A549 (cell line): ENCODE measurements at regions not wholly inside any gene's neighbourhood (a gene's known extent, or its start where the extent isn't known, plus 50 kb on each side); places are given as distances from the start of the nearest gene placed in this dataset.

Experiments
- ATAC-seq, 2 experiments: fragments of 200-7000 bp in 1 of 2; fragments of >200 bp in 1 of 2; cut with Nextera tagmentation in 1 of 2; cut with Tn5 transposase in 1 of 2; 3 replicates each; pipeline versions ENCODE4 v1.8.0 to v1.9.1; 2018 to 2020; ENCODE audit warnings: mild to moderate bottlenecking in 1 of 2, moderate library complexity in 1 of 2
- CTCF ChIA-PET: fragments of 300-600 bp; sonication (Branson Sonifier 250); formaldehyde crosslinking; extraction: SDS; loops from one replicate; lab custom pipeline; 2021; ENCODE audit warnings: antibody characterized with exemption, inconsistent platforms; lab: Yijun Ruan, JAX
- POLR2A ChIA-PET: fragments of 350-600 bp; formaldehyde crosslinking; extraction: SDS; loops from one replicate; lab custom pipeline; 2021; ENCODE audit warnings: antibody characterized with exemption, inconsistent platforms; lab: Yijun Ruan, JAX
- DNase-seq, 2 experiments: peaks; one replicate each; pipeline versions ENCODE4 v3.0.0 to v3.0.0-alpha.2; 2011 to 2016; ENCODE audit warnings: low read depth in 1 of 2, low spot score in 1 of 2
- FAIRE-seq: peaks from 2 replicates; lab custom pipeline; 2011; peaks lifted over from hg19 to GRCh38; lab: Jason Lieb, UNC
- H3K27ac ChIP-seq, 2 experiments: fragments of >200 bp; sonication (Bioruptor Twin); formaldehyde crosslinking; 3 replicates each; pipeline ENCODE4 v1.5.1; 2016 to 2017
- H3K4me1 ChIP-seq: fragments of >200 bp; sonication (Bioruptor Twin); formaldehyde crosslinking; 3 replicates; pipeline ENCODE4 v1.6.1; 2016
- H3K4me2 ChIP-seq: fragments of >200 bp; sonication (Bioruptor Twin); formaldehyde crosslinking; 3 replicates; pipeline ENCODE4 v1.6.1; 2016
- H3K4me3 ChIP-seq: fragments of >200 bp; sonication (Bioruptor Twin); formaldehyde crosslinking; 3 replicates; pipeline ENCODE4 v1.5.1; 2016
- H3K9me3 ChIP-seq: fragments of >200 bp; sonication (Bioruptor Twin); formaldehyde crosslinking; 3 replicates; pipeline ENCODE4 v1.6.1; 2016
- ATOH8 ChIP-seq: fragments of 250-450 bp; sonication (Bioruptor Pico); IDR thresholded peaks from 2 replicates; pipeline ENCODE4 v1.5.0; 2020; ENCODE audit warnings: low read depth, mild to moderate bottlenecking, moderate library complexity
- BHLHE40 ChIP-seq: IDR thresholded peaks from 2 replicates; pipeline ENCODE4 v1.6.1; 2012; ENCODE audit warnings: low read depth, low read length, inconsistent platforms
- CBX8 ChIP-seq: fragments of 200-600 bp; sonication (generic); IDR thresholded peaks from 2 replicates; pipeline ENCODE4 v1.6.1; 2016
- CHD4 ChIP-seq: fragments of 200-600 bp; sonication (generic); IDR thresholded peaks from 2 replicates; pipeline ENCODE4 v1.6.1; 2016; ENCODE audit warnings: antibody characterized with exemption, mild to moderate bottlenecking, borderline replicate concordance
- EHMT2 ChIP-seq: fragments of 200-600 bp; sonication (generic); IDR thresholded peaks from 2 replicates; pipeline ENCODE4 v1.6.1; 2016; ENCODE audit warnings: antibody characterized with exemption, low read depth, mild to moderate bottlenecking, moderate library complexity
- FOSB ChIP-seq: fragments of 250-450 bp; sonication (Bioruptor Pico); IDR thresholded peaks from 2 replicates; pipeline ENCODE4 v1.5.0; 2020; ENCODE audit warnings: mild to moderate bottlenecking, moderate library complexity
- GATA3 ChIP-seq: IDR thresholded peaks from 2 replicates; pipeline ENCODE4 v1.6.1; 2012; ENCODE audit warnings: borderline replicate concordance
- JUNB ChIP-seq: fragments of >200 bp; sonication (Bioruptor Twin); formaldehyde crosslinking; IDR thresholded peaks from 2 replicates; pipeline ENCODE4 v1.6.1; 2016
- KDM1A ChIP-seq: fragments of 200-600 bp; sonication (generic); IDR thresholded peaks from 2 replicates; pipeline ENCODE4 v1.6.1; 2016; ENCODE audit warnings: low read depth, mild to moderate bottlenecking
- MAX ChIP-seq: IDR thresholded peaks from 2 replicates; pipeline ENCODE4 v1.6.1; 2012
- MAZ ChIP-seq: fragments of 150-350 bp; IDR thresholded peaks from 2 replicates; pipeline ENCODE4 v1.6.1; 2014; ENCODE audit warnings: antibody characterized with exemption, low read depth, low read length, borderline replicate concordance
- MYC ChIP-seq: IDR thresholded peaks from 2 replicates; pipeline ENCODE4 v1.6.1; 2012; ENCODE audit warnings: mild to moderate bottlenecking, inconsistent platforms, low read length, improper control_type of control experiment, borderline replicate concordance
- POLR2AphosphoS2 ChIP-seq: conservative IDR thresholded peaks from 2 replicates; pipeline ENCODE4 v1.6.1; 2012; ENCODE audit warnings: low read length, improper control_type of control experiment, inconsistent platforms
- RCOR1 ChIP-seq: fragments of 150-350 bp; IDR thresholded peaks from 2 replicates; pipeline ENCODE4 v1.6.1; 2014; ENCODE audit warnings: antibody characterized with exemption, low read length, low read depth
- SMC3 ChIP-seq: fragments of >200 bp; sonication (Bioruptor Twin); formaldehyde crosslinking; IDR thresholded peaks from 3 replicates; pipeline ENCODE4 v1.6.1; 2018; ENCODE audit warnings: inconsistent platforms
- ZFP36 ChIP-seq: fragments of 450-650 bp; IDR thresholded peaks from 2 replicates; pipeline ENCODE4 v1.6.1; 2014; ENCODE audit warnings: borderline replicate concordance; ENCODE audit not compliant: partially characterized antibody
- ZSCAN20 ChIP-seq: fragments of 250-450 bp; sonication (Bioruptor Pico); IDR thresholded peaks from 2 replicates; pipeline ENCODE4 v1.8.0; 2022; ENCODE audit warnings: mild to moderate bottlenecking, moderate library complexity
- WGBS: methylation state at CpG from one replicate; pipeline ENCODE4 v1.1.6; 2017; ENCODE audit errors: missing lambda C conversion rate; 5-methylcytosine and 5-hydroxymethylcytosine counted together
- TF ChIP-seq, protein P1 (sequence below): fragments of >200 bp; sonication (Bioruptor Twin); formaldehyde crosslinking; IDR thresholded peaks from 3 replicates; pipeline ENCODE4 v1.6.1; 2016
- TF ChIP-seq, protein P2 (sequence below): IDR thresholded peaks from 2 replicates; pipeline ENCODE4 v1.6.1; 2012
- TF ChIP-seq, protein P3 (sequence below): fragments of >200 bp; sonication (Bioruptor Twin); formaldehyde crosslinking; IDR thresholded peaks from 2 replicates; pipeline ENCODE4 v1.6.1; 2016

DNA sequence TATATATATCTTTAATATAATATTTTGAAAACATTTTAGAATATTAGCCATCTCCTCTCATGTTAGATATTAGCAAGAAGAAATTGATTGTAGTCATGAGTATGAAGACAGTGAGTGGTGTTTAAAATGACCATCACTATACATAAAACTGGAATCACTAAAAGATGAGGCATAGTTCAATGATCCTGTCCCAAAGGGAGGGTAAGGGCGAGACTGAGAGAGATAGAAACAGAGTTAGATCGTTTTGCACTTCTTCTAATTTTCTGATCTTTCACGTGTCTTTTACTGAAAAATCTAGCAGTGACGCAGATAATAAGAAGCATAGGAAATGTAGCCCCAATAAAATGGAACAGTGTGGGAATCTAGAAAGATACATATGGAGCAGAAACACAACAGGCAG lies 627.4 kb downstream of the SLC16A7 start:
- CTCF ChIA-PET: no interaction called here

GRCh38 chr12:60225216-60226000 lies 629.6 kb downstream of the SLC16A7 start:
- POLR2A ChIA-PET: no interaction called here
- FAIRE-seq: no peak
- no peak for DNase-seq
- H3K9me3 ChIP-seq: no peaks in the 10 kb centered on the region
- no peak overlapping the region for H3K4me2 ChIP-seq
- WGBS: 40% methylated on average over 11 of the region's 11 CpGs
- no peaks in the 10 kb centered on the region for H3K4me1 ChIP-seq
- no peak for TF ChIP-seq BHLHE40
- TF ChIP-seq MAX: no peak
- TF ChIP-seq POLR2AphosphoS2: no peak
- TF ChIP-seq ZFP36: no peak
- TF ChIP-seq FOSB (CRISPR knock-in tag): no peak
- TF ChIP-seq ATOH8 (CRISPR knock-in tag): no peak
- no peak for TF ChIP-seq ZSCAN20 (CRISPR knock-in tag)
- TF ChIP-seq KDM1A: no peak
- TF ChIP-seq RCOR1: no peak
- TF ChIP-seq JUNB: no peak
- no peak for TF ChIP-seq GATA3
- TF ChIP-seq SMC3: no peak
- no peak for TF ChIP-seq MAZ
- TF ChIP-seq, all 56 proteins: peak for 0
- CTCF ChIA-PET: no interaction called here
- no peak overlapping the region for H3K4me3 ChIP-seq
- H3K27ac ChIP-seq: no peak overlapping the region
- ATAC-seq: no peak

More for the DNA sequence above, 627.4 kb downstream of the SLC16A7 start:
- no peak overlapping the region for H3K4me2 ChIP-seq
- WGBS: 36% methylated on average over 4 of the region's 4 CpGs
- FAIRE-seq (no peak), ATAC-seq (no peak), DNase-seq (no peak)
- POLR2A ChIA-PET: no interaction called here
- no peak overlapping the region for H3K27ac ChIP-seq
- H3K4me1 ChIP-seq: no peaks in the 10 kb centered on the region
- H3K4me3 ChIP-seq: no peak overlapping the region
- no peak for TF ChIP-seq MAZ
- no peak for TF ChIP-seq CBX8
- TF ChIP-seq BHLHE40: no peak
- TF ChIP-seq, protein P1, sequence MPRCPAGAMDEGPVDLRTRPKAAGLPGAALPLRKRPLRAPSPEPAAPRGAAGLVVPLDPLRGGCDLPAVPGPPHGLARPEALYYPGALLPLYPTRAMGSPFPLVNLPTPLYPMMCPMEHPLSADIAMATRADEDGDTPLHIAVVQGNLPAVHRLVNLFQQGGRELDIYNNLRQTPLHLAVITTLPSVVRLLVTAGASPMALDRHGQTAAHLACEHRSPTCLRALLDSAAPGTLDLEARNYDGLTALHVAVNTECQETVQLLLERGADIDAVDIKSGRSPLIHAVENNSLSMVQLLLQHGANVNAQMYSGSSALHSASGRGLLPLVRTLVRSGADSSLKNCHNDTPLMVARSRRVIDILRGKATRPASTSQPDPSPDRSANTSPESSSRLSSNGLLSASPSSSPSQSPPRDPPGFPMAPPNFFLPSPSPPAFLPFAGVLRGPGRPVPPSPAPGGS: no peak
- no peak for TF ChIP-seq CHD4
- H3K9me3 ChIP-seq: no peaks in the 10 kb centered on the region

DNA sequence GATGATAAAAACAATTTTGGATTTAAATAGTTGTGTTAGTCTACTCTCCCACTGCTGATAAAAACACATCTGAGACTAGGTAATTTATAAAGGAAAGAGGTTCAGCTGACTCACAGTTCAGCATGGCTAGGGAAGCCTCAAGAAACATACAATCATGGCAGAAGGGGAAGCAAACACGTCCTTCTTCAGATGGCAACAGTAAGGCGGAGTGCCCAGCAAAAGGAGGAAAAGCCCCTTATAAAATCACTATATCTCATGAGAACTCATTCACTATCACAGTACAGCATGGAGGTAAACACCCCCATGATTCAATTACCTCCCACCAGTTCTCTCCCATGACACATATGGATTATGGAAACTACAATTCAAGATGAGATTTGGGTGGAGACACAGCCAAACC lies 632.1 kb downstream of the SLC16A7 start:
- CTCF ChIA-PET: no interaction called here
- WGBS: 58% methylated on average over 2 of the region's 2 CpGs
- H3K27ac ChIP-seq: no peak overlapping the region
- no peaks in the 10 kb centered on the region for H3K4me1 ChIP-seq
- no peak for FAIRE-seq
- TF ChIP-seq KDM1A: no peak
- TF ChIP-seq EHMT2: no peak
- no peak for TF ChIP-seq SMC3
- TF ChIP-seq MYC: no peak
- no peak for TF ChIP-seq BHLHE40
- TF ChIP-seq, protein P2, sequence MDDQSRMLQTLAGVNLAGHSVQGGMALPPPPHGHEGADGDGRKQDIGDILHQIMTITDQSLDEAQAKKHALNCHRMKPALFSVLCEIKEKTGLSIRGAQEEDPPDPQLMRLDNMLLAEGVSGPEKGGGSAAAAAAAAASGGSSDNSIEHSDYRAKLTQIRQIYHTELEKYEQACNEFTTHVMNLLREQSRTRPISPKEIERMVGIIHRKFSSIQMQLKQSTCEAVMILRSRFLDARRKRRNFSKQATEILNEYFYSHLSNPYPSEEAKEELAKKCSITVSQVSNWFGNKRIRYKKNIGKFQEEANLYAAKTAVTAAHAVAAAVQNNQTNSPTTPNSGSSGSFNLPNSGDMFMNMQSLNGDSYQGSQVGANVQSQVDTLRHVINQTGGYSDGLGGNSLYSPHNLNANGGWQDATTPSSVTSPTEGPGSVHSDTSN: no peak
- TF ChIP-seq, protein P3, sequence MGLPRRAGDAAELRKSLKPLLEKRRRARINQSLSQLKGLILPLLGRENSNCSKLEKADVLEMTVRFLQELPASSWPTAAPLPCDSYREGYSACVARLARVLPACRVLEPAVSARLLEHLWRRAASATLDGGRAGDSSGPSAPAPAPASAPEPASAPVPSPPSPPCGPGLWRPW: no peak
- TF ChIP-seq, all 56 proteins: peak for 0
- Histone ChIP-seq H3K4me2 (no peak overlapping the region), H3K4me3 (no peak overlapping the region), H3K9me3 (no peaks in the 10 kb centered on the region)
- no peak for ATAC-seq
- no peak for DNase-seq
- POLR2A ChIA-PET: no interaction called here
